ENCODE measurements at regions not wholly inside any gene's neighbourhood (a gene's known extent, or its start where the extent isn't known, plus 50 kb on each side); places are given as distances from the start of the nearest gene placed in this dataset.
A peak's percentile ranks its signal among the peaks of the same experiment; 100 is the strongest.
"Not testable (repeated sequence)": the region's sequence is repeated elsewhere in the genome, so short reads cannot be mapped to it uniquely, and the experiment has no call there.

DNA sequence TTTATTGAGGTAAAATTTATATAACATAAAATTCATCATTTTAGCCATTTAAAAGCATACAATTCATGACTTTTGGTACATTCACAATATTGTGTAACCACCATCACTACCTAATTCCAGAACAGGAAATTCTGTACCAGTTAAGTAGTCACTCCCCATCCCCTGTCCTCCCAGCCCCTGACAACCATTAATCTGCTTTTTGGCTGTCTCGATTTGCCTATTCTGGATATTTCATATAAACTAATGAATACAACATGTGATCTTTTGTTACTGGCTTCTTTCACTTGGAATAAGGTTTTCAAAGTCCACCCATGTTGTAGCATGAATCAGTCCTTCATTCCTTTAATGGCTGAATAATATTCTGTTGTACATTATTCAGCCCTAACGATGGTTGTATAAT lies 115.6 kb upstream of the KLF14 start:
- no peak for DNase-seq (ENCODE audit: low read depth)

DNA sequence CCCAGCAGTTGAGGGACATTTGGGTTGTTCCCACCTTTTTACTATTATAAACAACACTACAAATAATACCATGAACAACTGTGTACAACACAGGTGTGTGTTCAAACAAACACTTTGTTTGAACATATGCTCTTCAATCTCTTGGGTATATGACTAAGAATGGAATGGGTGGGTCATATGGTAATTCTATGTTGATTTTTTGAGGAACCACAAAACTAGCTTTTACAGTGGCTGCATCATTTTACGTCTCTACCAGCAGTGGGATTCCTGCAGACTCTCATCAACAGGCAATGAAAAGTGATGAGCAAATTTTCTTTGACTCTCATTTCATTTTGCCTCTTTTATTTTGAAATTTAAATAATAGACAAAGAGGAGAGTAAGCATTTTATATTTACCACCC lies 116.9 kb upstream of the KLF14 start:
- DNase-seq (ENCODE audit: low read depth) = no peak

DNA sequence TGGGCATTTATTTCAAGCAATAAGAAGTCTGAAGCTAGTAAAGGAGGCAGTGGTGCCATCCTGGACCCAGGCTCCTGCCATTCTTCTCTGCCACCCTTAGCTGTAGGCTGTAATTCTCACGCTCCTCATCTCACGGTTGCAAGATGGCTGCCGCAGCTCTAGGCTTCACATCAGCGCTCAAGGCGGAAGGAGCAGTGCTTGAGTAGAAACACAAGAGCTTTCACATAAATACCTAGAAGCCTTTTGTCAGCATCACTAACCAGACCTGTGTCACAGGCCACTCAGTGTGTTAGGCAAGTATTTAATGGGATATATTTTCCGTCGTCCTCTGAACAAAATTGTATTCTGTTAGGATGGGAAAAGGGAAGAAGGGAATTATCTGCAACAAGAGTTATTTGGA lies 118.9 kb upstream of the KLF14 start:
- no peak for DNase-seq (ENCODE audit: low read depth)

DNA sequence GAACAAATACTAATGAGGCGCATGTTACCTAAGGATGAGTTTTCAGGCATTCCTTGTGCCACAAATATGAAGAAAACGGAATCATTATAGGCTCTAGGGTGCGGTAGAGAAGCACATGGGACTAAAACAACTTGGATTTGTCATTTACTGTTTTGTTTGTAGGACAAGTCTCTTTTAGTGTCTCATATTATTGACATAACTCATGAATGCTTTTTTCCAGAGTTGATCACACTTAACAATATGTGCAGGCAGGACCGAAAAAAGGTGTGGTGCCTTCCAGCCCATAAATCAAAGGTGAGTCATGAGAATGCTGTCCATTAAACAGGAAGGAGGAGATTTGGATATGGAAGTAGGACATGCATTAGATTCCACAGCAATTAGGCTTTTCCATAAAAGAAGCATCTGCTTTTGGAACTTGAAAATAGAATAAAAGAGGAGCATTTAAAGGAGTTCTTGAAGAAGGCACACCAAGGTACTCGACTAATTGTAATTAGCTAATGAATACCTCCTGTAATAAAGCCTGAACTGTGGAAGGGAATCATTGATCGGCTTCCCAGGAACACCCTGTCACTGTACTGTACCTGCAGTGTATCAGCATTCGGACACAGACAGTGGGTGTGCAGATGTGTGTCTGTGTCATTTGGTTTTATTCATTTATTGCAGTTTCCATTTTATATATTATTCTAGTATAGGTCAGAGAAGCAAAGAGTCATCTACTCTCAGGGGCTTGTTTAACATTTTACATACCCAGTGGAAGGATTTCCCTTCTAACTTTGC lies 119.7 kb upstream of the KLF14 start:
- DNase-seq (ENCODE audit: low read depth) = peak; percentile 88

DNA sequence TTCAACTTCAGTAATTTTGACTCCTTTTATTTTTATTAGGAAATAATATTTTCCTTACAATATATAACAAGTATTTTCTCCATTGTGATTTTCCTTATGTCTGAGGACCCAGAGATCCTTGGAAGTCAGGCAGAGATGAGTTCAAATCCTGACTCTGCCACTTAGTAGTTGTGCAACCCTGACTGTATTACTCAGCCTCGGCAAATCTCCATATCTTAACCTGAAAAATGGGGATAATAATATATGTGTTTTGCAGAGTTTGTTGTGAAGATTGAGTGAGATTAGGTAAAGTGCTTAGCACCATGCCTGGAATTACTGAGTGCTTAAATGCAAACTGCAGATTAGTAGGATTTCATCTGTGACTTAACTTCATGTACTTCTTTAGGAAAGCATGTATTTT lies 120.5 kb upstream of the KLF14 start:
- no peak for DNase-seq (ENCODE audit: low read depth)

DNA sequence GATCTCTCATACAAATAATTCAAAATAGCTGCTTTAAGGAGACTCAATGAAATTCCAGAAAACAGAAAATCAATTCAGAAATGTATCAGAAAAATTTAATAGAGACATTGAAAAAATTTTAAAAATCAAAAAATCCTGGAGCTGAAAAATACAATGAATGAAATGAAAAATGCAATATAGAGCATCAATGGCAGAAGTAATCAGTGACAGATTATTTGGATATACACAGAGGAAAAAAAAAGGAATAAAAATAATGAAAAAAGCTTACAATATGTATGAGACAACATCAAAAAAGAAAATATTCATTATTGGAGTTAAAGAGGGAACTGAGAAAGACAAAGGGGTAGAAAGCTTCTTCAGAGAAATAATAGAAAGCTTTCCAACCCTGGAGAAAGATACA lies 122.9 kb upstream of the KLF14 start:
- DNase-seq (ENCODE audit: low read depth) = no peak

DNA sequence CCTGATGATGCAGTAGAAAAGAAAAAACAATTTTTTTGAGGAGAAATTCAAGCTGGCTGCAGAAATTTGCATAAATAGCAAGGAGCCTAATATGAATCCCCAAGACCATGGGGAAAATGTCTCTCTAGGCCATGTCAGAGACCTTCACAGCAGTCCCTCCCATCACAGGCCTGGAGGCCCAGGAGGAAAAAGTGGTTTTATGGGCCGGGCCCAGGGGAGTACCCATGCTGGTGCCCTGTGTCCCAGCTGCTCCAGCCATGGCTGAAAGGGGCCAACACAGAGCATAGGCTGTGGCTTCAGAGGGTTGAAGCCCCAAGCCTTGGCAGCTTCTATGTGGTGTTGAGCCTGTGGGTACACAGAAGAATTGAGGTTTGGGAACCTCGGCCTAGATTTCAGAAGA lies 126.8 kb upstream of the KLF14 start:
- DNase-seq (ENCODE audit: low read depth) = not testable (repeated sequence)

DNA sequence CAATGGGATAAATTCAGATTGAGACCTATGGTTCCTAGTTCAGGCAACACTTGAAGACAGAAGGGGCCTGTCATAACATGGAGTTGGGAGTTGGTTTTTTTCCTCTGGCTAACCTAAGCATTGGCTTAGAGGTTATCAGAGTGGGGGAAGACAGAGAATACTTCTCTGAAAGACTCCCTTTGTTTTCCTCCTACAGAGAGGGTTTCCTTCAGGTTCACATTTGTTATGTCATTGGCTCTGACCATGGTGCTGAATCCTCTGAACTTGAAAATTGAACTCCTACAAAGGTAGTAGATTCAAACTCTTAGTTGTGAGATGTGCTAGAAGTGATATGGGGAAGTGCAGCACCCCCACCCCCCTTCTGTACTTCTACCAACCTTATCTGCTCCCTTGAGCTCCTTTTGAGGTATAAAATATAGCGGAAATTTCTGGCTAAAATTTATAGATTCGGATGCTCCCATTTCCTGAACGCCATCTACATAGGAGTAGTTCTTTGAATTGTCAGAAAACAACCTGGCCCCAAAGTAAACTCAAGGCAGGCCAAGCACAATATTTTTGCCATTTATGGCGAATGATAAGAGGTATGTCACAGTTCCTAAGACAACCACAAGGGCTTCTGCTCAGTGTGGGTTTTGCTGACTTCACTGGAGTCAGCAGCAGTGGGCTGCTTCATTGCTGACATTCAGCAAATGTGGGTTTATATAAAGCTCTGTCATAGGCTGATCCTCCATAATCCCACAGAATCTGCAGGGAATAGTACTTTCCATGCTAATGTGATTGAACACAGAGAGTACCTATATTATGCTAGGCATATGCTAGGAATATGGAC lies 131.6 kb upstream of the KLF14 start:
- no peak for DNase-seq (ENCODE audit: low read depth)

DNA sequence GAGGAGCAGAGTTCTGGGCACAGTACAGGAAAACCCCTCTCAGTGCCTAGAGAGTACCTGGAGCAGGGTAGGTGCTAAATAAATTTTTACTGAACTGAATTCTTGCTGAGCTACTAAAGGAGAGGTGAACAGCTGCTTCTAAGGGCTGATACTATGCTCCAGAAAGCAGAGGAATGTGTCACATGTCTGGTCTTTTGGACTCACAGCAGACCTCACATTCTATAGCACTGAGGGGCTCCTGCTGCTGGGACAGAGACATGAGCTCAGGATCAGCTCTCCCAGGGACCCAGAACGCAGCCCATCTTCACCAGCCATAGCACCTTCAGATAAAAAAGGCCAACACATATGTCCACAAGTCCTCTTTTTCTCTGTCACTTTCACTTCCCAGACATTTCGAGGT lies 133.0 kb upstream of the KLF14 start:
- DNase-seq (ENCODE audit: low read depth) = no peak

DNA sequence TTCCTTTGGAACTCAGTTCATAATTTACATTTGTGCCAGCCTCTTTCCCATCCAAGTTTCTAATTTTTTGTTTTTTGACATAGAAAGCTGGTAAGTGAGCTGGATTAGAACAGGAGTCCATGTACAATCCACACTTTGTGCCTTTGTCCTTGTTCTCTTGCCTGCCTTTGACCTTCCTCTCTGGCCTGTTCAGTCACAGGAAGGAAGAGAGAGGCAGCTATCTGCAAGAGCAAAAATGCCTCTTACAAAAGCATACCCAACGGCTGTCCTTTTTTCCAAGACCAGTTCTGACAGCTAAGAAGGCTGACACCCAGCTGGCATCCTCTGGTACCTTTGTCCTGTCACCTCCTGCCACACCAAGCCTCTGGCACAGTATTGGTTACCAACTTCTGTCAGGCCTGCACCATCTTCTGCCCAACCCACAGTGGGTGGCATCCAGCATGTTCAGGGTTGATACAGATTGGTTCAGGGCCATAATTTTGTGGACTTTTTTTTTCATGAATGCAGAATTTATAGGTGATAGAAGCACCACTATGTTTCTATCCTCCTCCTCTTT lies 133.7 kb upstream of the KLF14 start:
- DNase-seq (ENCODE audit: low read depth) = no peak

DNA sequence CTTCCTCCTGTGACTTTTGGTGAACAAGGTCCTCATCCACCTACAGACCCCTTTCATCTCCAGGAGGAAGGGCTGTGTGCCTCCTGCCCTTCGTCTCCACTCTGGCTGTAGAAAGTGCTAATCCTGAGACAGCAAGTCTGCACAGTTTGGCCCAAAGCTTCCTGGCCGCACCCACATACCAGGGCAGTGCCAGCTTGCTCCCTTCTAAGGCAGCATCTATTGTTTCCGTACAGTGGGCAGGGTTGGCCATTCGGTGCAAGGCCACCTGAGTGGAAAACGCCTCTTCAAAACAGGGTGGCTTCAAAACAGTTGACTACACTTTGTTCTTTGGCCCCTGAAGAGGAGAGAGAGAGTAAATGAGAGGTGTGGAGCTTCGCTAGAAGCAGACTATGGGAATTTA lies 134.1 kb upstream of the KLF14 start:
- no peak for DNase-seq (ENCODE audit: low read depth)

DNA sequence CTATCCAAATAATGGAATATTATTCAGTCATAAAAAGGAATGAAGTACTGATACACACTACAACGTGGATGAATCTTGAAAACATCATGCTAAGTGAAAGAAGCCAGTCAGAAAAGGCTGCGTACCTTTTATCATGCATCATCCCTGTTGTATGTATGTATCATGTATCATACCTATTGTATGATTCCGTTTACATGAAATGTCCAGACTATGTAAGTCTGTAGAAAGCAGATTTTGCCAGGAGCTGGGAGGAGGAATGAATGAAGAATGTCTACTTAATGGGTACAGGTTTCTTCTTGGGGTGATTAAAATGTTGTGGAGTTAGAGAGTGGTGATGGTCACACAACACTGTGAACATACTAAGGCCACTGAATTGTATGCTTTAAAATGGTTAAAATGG lies 135.9 kb upstream of the KLF14 start:
- DNase-seq (ENCODE audit: low read depth) = no peak

DNA sequence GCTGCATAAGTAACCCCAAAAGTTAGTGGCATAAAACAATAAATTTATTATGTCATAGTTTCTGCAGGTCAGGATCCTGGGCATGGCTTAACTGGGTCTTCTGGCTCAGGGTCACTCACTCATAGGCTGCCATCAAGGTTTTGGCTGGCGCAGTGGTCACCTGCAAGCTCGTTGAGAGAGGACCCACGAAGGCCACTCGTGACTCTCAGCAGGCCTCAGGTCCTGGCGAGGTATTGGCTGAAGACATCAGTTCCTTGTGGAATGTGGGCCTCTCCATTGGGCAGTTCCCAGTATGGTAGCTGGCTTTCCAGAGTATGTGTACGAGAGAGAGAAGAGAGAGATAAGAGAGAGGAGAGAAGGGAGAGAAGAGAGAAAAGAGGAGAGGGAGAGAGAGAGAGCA lies 138.3 kb upstream of the KLF14 start:
- no peak for DNase-seq (ENCODE audit: low read depth)

DNA sequence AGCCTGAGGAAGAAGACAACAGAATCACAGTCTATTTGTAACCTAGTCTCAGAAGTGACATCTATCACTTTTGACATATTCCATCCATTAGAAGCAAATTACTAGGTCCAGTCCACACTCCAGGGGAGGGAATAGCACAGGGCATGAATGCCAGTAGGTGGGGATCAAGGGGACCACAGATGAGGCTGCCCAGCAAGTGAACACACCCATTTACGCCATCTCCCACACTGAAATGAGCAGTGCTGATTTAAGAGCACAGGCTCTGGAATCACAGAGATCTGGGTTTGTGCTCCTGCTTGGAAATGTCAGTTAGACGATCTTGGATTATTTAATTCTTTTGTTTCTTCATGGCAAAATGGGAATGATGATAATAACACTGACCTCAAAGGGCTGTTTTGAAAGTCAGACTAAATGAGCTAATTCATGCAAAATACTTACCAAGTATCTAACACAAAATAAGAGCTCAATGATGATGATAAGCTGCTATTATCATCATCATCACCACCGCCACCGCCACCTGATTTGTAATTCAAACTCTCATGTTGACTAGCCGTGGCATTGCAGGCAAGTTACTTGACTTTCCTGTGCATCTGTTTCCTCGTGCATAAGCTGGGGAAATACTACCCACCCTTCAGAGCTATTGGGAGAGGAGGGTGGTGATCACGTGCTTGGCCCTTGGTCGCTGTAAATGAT lies 138.9 kb upstream of the KLF14 start:
- DNase-seq (ENCODE audit: low read depth) = no peak

DNA sequence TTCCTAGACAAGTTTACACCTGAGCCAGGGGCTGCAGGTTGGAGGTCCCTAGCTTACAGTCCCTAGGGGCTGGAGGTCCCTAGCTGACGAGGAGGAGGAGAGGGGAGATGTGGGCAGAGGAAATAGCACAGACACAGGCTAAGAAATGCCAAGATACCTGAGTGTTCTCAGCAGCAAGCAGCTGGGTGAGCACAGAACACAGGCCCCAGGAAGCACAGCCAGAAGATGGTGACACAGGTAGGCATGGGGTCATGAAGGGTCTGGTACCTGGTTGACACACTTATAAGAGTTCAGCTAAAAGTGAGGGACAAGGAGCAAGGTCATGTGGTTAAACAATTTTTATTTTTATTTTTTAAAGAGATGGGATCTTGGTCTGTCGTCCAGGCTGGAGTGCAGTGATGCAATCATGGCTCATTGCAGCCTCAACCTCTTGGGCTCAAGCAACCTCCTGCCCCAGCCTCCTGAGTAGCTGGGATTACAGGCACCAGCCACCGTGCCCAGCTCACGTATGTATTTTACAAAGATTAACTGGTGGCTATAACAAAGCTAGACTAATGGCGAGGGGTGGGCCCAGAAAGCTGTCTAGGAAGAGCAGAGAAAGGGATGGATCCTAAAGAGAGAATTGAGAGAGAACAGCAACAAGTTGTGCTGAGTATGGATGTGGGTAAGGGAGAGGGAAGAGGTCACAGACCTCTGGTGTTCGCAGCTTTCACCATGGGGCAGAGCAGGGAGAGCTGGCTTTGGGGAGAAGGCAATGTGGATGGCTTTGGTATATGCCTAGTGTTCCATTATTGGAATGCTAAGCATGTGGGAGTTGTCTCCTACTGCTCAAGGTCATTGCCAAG lies 140.3 kb upstream of the KLF14 start:
- DNase-seq (ENCODE audit: low read depth) = no peak

DNA sequence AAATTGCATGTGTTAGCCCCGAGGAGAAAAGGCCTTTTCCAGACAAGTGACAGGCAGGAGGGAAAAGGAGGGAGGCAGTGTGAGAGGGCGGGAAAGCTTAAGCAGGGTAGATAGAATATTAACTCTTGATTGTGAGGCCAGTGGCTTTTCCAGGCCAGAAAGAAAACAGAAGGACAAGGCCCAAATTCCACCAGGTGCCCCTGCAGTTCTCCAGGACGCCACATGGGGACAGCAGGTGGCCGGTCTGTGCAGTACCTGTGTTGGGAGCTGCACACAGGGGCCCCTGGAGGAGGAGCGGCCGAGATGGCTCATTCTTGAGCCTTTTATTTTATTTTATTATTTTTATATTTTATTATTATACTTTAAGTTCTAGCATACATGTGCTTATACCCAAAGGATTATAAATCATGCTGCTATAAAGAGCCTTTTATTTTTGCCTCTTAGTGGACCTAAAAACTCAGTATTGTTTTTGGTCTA lies 141.3 kb upstream of the KLF14 start:
- DNase-seq (ENCODE audit: low read depth) = no peak

DNA sequence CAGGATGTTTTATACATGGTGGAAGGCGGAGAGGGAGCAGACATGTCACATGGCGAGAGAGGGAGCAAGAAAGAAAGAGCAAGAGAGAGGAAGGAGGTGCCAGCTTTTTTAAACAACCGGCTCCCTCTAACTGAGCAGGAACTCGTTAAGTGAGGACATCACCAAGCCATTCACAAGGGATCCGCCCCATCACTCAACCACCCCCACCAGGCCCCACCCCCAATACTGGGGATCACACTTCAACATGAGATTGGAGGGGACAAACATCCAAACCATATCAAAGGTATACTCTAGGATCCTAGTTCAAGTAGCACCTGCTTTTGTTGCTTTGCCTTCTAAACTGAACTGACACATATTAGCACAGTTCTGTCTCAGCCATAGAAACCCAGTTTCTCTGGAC lies 141.9 kb upstream of the KLF14 start:
- no peak for DNase-seq (ENCODE audit: low read depth)

DNA sequence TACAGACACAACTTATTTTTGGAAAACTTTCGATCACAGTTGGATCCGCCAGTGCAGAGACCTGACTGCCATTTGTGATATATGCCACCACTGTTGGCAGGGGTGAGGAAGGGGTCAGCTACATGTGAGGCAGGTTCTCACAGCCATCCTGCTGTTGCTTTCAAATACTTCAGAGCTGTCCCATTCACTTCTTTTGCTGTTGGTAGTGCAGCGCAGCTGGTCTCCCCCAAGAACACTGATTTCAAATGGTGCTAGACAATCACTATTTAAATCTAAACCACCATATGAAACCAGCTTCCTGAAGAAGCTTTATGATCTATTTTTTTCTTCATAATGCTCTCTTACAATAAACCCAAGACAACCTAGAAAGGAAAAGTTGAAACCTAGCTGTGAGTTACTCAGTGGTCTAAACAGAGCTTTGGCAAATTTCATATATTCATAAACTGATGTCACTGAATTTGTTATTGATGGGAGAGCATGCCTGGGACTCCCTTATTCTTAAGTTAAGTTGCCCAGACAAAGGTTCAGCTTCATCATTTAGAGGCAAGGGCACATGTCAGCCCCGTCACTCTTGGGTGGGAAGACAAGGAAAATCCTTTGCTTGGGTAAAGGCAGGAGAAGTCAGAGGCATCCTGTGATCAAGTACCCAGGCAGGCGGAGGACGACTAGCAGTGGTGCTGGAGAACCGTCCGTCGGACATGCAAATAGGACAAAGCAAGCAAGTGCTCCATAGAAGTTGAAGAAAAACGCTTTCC lies 143.4 kb upstream of the KLF14 start:
- DNase-seq (ENCODE audit: low read depth) = no peak

DNA sequence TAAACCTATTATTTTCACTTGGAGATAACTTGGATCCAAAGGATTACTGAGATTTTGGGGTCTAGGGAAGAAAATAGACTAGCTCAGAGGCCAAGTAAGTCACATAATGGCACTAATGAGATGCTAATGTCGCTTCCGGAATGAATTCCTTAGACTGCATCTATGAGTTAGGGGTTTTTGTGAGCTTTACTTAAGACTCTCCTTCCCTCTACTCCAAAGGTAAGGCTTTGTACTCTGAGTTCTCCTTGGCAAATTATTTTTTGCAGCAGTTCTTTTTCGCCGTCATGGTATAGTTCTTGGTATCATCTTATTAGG lies 143.9 kb upstream of the KLF14 start:
- DNase-seq (ENCODE audit: low read depth) = no peak

DNA sequence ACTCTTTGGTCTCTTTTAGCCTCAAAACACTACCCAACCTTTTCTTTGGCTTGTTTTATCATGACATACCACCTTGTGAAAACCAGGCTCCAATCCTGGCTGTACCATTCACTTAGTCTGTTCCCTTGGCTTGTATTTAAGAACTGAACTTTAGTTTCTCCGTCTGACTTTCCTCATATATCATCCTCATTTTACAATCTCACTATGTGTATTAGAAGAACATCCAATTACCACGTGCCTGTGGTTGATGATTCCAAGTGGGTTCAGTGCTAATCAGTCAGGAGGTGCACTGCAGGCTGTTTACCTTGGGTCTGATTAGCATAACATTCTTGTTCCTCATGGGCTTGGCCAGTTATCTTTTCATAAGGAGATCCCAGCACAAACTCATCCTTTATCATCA lies 144.8 kb upstream of the KLF14 start:
- DNase-seq (ENCODE audit: low read depth) = no peak

DNA sequence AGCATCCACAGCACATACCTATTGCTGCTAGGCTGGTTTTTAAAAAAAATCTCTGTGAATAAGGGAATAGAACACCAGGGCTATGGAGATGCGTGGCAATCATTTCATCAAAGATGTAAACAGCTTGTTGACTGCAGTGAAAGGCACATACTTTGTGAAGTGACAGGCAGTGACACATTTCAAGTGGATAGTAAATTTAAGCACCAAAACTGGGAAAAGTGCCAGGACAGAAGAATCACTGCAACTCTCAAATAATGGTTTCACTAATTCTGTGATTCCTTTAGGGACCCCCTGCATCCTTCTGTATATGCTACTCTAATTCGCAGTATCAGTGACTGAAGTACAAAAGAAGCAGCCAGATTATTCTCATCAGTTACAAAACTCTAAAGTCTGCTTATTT lies 145.2 kb upstream of the KLF14 start:
- no peak for DNase-seq (ENCODE audit: low read depth)
